ENCODE measurements at regions not wholly inside any gene's neighbourhood (a gene's known extent, or its start where the extent isn't known, plus 50 kb on each side); places are given as distances from the start of the nearest gene placed in this dataset.
"Not testable (repeated sequence)": the region's sequence is repeated elsewhere in the genome, so short reads cannot be mapped to it uniquely, and the experiment has no call there.

GRCh38 chr1:29393451-29393826 lies 157.1 kb downstream of the PTPRU start:
- DNase-seq (ENCODE audit: low spot score) (no peak), FAIRE-seq (no peak)

- FAIRE-seq (no peak), DNase-seq (ENCODE audit: low spot score) (no peak)
Measured at GRCh38 chr1:29392486-29393450, 156.4 kb downstream of the PTPRU start.

DNA sequence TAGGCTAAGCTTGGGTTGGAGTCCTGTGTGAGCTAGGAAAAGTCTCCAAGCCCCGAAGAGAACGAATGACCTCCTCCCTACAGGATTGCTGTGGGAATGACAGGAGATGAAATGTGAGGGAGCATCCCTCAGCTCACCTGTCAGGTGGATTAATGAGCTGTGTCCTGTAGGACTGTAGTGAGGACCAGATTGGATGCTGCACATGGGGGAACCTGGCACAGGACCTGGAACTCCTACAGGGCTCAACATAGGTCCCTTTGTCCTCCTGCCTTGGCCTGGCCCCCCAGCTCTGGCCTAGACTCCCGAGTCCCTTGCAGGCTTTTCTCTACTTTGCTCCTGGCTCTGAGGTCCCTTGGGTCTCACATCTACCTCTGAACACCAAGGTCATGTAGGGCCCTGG lies 155.7 kb downstream of the PTPRU start:
- FAIRE-seq (no peak), DNase-seq (ENCODE audit: low spot score) (no peak)

- DNase-seq (ENCODE audit: low spot score) (no peak), FAIRE-seq (no peak)
Measured at GRCh38 chr1:29391362-29391880, 155.1 kb downstream of the PTPRU start.

GRCh38 chr1:29390491-29391361 lies 154.4 kb downstream of the PTPRU start:
- DNase-seq (ENCODE audit: low spot score) (no peak), FAIRE-seq (no peak)

DNA sequence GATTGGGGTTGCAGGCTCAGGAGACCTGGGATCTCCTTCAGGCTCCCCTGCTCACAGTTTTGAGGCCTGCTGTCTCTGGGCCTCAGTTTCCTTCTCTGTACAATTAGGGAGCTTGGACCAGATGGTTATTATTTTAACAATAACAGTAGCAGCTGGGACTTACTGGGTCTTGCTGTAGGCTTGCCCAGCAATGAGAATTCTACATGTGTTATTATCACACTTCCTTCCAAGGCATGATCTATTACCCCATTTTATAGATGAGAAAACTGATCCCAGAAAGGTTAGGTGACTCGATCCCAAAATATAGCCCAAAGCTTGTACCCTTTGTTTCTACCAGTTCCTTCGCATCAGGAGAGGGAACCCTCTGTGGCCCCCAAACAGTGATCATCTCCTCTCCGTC lies 153.8 kb downstream of the PTPRU start:
- FAIRE-seq, result no peak

DNA sequence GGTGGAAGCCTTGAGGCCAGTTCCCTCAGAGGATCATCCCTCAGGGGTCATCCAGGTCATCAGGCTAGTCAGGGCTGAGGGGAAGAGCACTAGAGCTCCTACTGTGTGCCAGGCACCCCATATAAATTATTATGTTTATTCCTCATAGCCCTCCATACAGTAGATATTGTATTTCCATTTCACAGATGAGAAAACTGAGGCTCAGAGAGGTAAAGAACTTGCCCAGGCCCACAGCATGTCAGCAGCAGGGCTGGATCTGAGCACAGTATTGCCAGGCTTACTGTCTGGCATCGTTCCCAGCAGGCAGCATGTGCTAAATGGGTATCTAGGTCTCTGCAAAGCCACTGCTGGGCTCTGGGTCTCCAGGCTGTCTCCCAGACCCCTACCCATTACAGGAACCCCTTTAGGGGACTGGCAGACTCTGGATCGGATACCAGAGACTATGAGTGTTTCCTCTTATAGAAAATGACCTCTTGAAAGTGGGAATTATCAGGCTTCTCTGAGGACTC lies 153.3 kb downstream of the PTPRU start:
- FAIRE-seq (no peak), DNase-seq (ENCODE audit: low spot score) (no peak)

More for the DNA sequence above, 153.8 kb downstream of the PTPRU start:
- DNase-seq (ENCODE audit: low spot score), result no peak

DNA sequence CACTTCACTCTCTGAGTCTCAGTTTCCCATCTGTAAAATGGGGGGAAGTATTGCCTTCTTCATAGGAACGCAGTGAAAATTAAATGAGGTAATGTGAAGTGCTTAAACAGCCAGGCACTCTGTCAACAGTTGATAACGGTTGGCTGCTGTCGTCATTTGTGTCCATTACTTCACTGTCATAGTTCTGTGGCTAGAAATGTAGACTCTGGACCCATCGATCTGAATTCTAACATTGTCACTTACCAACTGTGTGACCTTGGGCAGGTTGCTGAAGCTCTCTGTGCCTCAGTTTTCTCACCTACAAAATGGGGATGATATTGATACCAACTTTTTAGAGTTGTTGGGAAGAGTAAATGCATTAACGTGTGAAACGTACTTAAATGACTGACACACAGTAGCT lies 152.6 kb downstream of the PTPRU start:
- DNase-seq (ENCODE audit: low spot score), result no peak
- FAIRE-seq, result no peak

GRCh38 chr1:29388170-29388569 lies 151.8 kb downstream of the PTPRU start:
- DNase-seq (ENCODE audit: low spot score), result no peak
- no peak for FAIRE-seq

GRCh38 chr1:29387210-29387609 lies 150.9 kb downstream of the PTPRU start:
- DNase-seq (ENCODE audit: low spot score) (no peak), FAIRE-seq (no peak)

GRCh38 chr1:29386453-29386852 lies 150.1 kb downstream of the PTPRU start:
- DNase-seq (ENCODE audit: low spot score); FAIRE-seq: not testable (repeated sequence)

DNA sequence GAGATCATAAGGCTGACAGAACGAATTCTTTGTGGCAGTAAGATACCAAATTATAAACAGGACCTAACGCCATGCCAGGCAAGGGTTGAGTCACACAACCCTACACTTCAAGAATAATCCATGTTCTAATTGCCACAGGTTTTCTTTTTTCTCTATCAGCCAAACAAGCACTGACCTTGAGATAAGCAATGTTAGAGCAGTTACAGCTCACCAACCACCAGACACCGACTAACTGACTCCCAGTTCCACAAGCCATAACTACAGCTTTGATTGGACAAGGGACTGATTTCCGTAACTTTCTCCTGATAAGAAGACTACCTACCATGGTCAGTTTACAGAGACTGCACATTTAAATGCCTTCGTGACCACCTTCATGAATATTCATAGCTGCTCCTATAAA lies 149.6 kb downstream of the PTPRU start:
- no peak for FAIRE-seq

DNA sequence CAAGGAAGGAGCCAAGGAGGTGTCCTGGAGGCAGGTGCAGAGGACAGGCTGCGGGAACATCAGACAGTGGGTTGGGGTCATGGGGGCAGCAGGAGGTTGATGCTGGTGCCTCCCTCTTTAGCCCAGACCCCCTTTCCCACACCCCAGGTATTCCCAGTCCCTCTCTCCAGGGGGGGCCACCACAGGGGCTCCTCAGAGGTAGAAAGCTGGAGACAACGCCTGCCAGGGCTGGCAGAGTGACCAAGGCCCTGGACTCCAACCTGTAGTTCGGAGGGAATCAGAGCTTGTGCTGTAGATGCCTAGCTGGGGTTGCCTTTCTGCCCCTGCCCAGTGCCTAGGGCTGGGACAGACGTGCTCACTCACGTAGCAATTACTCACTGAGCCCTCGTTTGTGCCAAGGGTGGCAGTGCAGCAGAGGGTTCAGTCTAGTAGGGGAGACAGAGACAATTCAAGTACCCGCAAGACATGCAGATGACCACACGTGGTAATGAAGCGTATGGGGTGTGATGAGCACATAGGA lies 148.2 kb downstream of the PTPRU start:
- no peak for DNase-seq (ENCODE audit: low spot score)
- FAIRE-seq, result no peak

More for the DNA sequence above, 149.6 kb downstream of the PTPRU start:
- DNase-seq (ENCODE audit: low spot score), result no peak

GRCh38 chr1:29383746-29384371 lies 147.5 kb downstream of the PTPRU start:
- no peak for FAIRE-seq

GRCh38 chr1:29382851-29383745 lies 146.8 kb downstream of the PTPRU start:
- no peak for DNase-seq (ENCODE audit: low spot score)
- FAIRE-seq, result no peak

More at GRCh38 chr1:29383746-29384371, 147.5 kb downstream of the PTPRU start:
- no peak for DNase-seq (ENCODE audit: low spot score)

- DNase-seq (ENCODE audit: low spot score) (no peak), FAIRE-seq (no peak)
Measured at GRCh38 chr1:29381426-29381825, 145.1 kb downstream of the PTPRU start.

DNA sequence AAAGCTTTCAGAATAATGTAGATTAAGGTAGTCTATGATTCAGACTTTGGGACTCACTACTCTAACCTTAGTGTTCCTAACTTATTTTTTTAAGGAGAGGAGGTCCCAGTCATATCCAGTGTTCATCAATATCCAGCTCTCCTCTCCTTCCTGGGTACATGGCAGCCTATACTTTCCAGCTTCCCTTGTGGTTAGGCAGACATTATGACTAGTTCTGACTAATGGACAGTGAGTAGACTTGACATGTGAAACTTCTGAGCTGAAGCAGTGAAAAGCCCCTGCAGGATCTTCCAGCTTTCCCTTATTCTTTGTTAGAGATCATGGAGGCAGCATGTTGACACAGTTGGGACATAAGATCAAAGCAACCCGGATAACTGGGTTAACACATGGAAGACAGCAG lies 144.2 kb downstream of the PTPRU start:
- no peak for FAIRE-seq
- DNase-seq (ENCODE audit: low spot score), result no peak

DNA sequence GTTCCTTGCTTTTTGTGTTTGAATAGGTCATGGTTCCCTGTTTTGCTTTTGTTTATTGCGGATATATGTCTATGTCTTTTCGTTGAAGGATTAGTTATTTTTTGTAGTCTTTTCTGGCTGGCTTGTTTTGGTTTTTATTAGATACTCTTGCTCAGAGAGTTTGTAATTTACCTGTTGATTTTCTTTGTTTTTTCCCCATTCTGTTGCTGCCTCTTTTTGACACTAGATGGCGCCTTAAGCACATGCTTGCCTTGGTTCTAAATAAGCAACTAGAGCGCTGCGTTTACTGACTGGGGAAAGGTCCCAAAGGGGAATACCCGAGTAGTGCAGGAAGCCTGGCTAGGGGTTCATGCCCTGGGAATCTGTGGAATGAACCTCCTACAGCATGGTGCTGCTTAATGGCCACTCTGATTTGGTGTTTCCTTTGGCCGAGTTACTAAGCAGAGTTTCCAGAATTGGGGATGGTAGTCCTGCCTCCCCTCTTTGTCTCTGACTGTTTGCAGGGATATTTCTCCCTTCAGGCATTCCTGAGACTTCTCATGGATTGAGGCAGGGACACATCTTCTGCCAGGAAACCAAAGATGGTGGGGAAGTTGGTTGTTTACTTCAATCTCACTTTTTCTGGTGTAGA lies 143.2 kb downstream of the PTPRU start:
- no peak for DNase-seq (ENCODE audit: low spot score)
- no peak for FAIRE-seq

Measured in RCC 7860 (cell line).